ENCODE measurements at regions not wholly inside any gene's neighbourhood (a gene's known extent, or its start where the extent isn't known, plus 50 kb on each side); places are given as distances from the start of the nearest gene placed in this dataset.
A peak's percentile ranks its signal among the peaks of the same experiment; 100 is the strongest.

DNA sequence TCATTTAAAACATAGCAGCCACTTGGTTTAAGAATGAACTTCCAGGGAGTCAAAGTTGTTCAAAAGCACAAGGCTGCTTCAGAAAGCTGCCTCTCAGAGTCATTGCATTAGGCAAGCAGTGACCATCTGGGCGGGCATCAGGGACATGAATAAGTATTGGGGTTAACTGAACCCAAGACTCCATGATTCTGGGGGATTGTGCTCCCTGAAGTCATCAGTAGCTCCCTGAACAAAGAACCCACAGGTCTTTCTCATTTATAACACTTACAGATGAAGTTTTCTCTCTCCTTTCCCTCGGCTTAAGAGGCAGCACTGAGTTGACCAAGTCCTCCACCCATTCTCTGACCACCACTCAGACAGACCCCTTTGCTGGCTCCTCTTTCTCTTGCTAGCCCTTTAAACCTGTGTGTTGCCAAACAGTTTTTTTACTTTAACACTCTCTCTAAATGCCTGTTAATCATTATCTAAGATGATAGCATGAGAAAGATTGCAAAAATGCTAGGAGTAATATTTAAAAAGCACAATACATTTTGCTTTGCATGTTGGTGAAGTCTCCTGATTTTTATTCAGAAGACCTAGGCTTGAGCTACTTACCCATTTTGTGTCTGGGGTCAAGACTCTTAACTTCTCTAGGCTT lies 77.0 kb upstream of the ARHGAP29 start:
- no CpG with 5 or more reads among the region's 2 CpGs for WGBS (ENCODE audit: extremely low coverage, insufficient coverage, insufficient read length)

DNA sequence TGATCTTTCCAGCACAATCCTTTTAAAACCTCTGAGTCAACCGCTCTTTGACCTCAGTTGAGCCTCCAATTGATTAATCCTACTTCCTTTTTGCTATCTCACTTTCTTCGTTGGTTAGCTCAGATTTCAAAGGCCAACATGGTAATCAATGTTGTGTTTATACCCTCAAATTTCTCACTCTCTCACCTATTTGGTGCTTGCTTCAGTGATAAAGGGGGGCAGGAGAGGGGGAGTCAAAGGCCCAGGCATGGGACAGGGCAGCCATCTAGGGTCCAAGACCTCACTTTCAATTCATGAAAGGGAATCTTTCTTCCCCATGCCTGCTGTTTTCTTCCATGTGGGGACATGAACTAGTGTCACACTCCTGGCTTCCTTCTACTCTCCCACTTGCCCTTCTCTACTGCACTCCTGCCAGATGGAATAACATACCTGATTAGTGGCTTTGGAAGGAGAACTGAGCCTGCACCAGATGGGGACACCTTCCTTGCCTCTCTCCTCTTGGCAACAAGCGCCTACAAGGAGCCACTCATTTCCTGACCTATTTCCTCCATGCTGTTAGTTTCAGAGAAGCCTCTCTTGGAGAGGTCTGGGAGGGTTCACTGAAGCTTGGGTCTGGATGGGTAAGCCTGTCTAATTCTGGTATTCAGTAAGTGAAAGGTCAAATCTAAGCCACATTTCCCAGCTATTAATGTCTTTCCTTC lies 73.3 kb upstream of the ARHGAP29 start:
- no CpG with 5 or more reads among the region's 3 CpGs for WGBS (ENCODE audit: extremely low coverage, insufficient coverage, insufficient read length)
- Histone ChIP-seq H2AFZ (ENCODE audit: insufficient read depth, low read length, poor library complexity) (no peak overlapping the region), H4K91ac (ENCODE audit: low read depth, low read length) (no peak overlapping the region), H3K79me2 (ENCODE audit: control insufficient read depth, insufficient read depth, low read length, poor library complexity) (no peaks in the 10 kb centered on the region), H3K18ac (ENCODE audit: low read length) (no peak overlapping the region), H4K8ac (ENCODE audit: low read depth, low read length) (no peak overlapping the region), H2AK5ac (ENCODE audit: low read length) (no peak overlapping the region), H3K4ac (ENCODE audit: low read depth, low read length) (no peak overlapping the region), H3K4me3 (ENCODE audit: low read depth, low read length) (no peak overlapping the region), H2BK5ac (ENCODE audit: low read depth, low read length, poor library complexity) (no peak overlapping the region), H3K14ac (ENCODE audit: low read length) (no peak overlapping the region), H3K27ac (ENCODE audit: low read depth, low read length) (no peak overlapping the region), H3K27me3 (ENCODE audit: insufficient read depth, low read length) (no peaks in the 10 kb centered on the region), H3K79me1 (ENCODE audit: low read length) (no peaks in the 10 kb centered on the region), H2BK12ac (ENCODE audit: low read length) (no peak overlapping the region), H3K4me1 (ENCODE audit: control insufficient read depth in 1 of 2, insufficient read depth in 2 of 2, low read length in 2 of 2) (no peaks in the 10 kb centered on the region), H4K12ac (ENCODE audit: low read depth, low read length) (no peak overlapping the region), H3K36me3 (ENCODE audit: control insufficient read depth in 1 of 2, insufficient read depth in 2 of 2, low read length in 2 of 2) (no peaks in the 10 kb centered on the region), H3K23ac (ENCODE audit: low read length) (no peak overlapping the region), H3K4me2 (ENCODE audit: low read length) (no peak overlapping the region), H3K9ac (ENCODE audit: low read length) (no peak overlapping the region), H3K9me3 (ENCODE audit: insufficient read depth, low read depth, low read length) (no peaks in the 10 kb centered on the region), H2BK120ac (ENCODE audit: insufficient read depth, low read length, poor library complexity) (no peak overlapping the region)
- no peak for DNase-seq

More for the DNA sequence above, 77.0 kb upstream of the ARHGAP29 start:
- H3K23ac ChIP-seq (ENCODE audit: low read length), result no peak overlapping the region
- H4K12ac ChIP-seq (ENCODE audit: low read depth, low read length), result no peak overlapping the region
- no peaks in the 10 kb centered on the region for H3K9me3 ChIP-seq (ENCODE audit: insufficient read depth, low read depth, low read length)
- no peak overlapping the region for H3K18ac ChIP-seq (ENCODE audit: low read length)
- no peak overlapping the region for H4K91ac ChIP-seq (ENCODE audit: low read depth, low read length)
- no peak overlapping the region for H3K9ac ChIP-seq (ENCODE audit: low read length)
- H3K36me3 ChIP-seq (ENCODE audit: control insufficient read depth in 1 of 2, insufficient read depth in 2 of 2, low read length in 2 of 2), result no peaks in the 10 kb centered on the region
- no peak overlapping the region for H3K4ac ChIP-seq (ENCODE audit: low read depth, low read length)
- H3K27me3 ChIP-seq (ENCODE audit: insufficient read depth, low read length), result no peaks in the 10 kb centered on the region
- H3K79me2 ChIP-seq (ENCODE audit: control insufficient read depth, insufficient read depth, low read length, poor library complexity), result no peaks in the 10 kb centered on the region
- no peak overlapping the region for H3K4me3 ChIP-seq (ENCODE audit: low read depth, low read length)
- H3K4me2 ChIP-seq (ENCODE audit: low read length), result no peak overlapping the region
- H4K8ac ChIP-seq (ENCODE audit: low read depth, low read length), result no peak overlapping the region
- H2BK120ac ChIP-seq (ENCODE audit: insufficient read depth, low read length, poor library complexity), result no peak overlapping the region
- no peak for DNase-seq
- H3K4me1 ChIP-seq (ENCODE audit: control insufficient read depth in 1 of 2, insufficient read depth in 2 of 2, low read length in 2 of 2), result peaks cover 0 to 2% of the 10 kb centered on the region in 2 experiments
- H3K14ac ChIP-seq (ENCODE audit: low read length), result no peak overlapping the region
- no peak overlapping the region for H3K27ac ChIP-seq (ENCODE audit: low read depth, low read length)
- H2BK5ac ChIP-seq (ENCODE audit: low read depth, low read length, poor library complexity), result no peak overlapping the region
- no peak overlapping the region for H2BK12ac ChIP-seq (ENCODE audit: low read length)
- H2AK5ac ChIP-seq (ENCODE audit: low read length), result no peak overlapping the region
- no peak overlapping the region for H2AFZ ChIP-seq (ENCODE audit: insufficient read depth, low read length, poor library complexity)
- no peaks in the 10 kb centered on the region for H3K79me1 ChIP-seq (ENCODE audit: low read length)

DNA sequence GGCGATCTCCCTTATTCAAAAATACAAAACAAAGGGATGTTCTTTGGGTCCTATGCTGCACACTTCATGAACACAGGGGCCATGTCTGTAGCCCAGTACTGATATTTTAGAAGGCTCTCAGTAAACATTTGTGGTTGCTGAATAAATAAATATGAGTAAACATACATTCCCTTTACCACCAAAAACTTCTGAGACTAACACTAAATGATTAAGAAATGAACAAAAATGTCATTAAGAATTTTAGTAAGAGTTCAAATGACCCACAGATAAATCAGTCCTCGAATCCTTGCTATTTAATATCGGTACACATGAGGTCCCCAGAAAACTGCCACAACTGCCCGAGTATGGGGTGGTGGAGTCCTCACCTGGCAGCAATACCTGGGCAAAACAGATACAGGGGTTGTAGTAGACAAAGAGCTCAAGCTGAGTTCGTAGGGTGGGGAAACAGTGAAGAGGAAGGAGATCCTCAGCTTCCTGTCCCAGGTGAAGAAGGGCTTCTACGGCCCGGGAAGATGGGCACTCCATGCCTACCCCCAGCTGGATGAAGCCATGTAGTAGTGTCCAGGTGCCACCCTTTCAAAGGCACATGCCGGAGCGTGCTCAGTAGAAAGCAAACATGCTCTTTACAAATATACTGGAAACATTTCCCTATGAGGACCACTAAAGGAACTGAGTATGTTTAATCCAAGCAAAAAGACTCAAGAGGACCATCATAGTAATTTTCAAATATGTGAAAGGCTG lies 72.6 kb upstream of the ARHGAP29 start:
- H2BK12ac ChIP-seq (ENCODE audit: low read length), result peak overlapping the region; percentile 30
- H3K14ac ChIP-seq (ENCODE audit: low read length), result no peak overlapping the region
- H2AFZ ChIP-seq (ENCODE audit: insufficient read depth, low read length, poor library complexity), result no peak overlapping the region

DNA sequence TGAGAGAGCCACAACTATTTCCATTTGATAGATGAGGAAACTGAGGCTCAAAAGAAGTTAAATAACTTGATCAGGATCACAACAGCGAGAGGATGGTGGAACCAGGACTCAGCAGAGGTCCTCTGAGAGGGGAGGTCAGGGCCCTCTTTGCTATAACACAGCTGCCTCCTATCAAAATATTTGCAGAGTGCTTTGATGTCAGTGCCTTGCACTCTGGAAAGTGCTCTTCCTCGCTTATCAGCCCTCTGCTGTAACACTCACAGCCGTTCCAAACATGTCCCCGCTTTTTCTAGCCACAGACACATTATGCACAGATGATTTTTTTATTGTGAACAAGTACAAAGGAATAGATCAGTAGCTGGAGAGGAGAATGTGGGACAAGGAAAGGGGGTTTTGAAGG lies 71.8 kb upstream of the ARHGAP29 start:
- Histone ChIP-seq H3K23ac (ENCODE audit: low read length) (no peak overlapping the region), H3K4me2 (ENCODE audit: low read length) (no peak overlapping the region), H3K14ac (ENCODE audit: low read length) (no peak overlapping the region), H2BK12ac (ENCODE audit: low read length) (no peak overlapping the region), H3K36me3 (ENCODE audit: control insufficient read depth in 1 of 2, insufficient read depth in 2 of 2, low read length in 2 of 2) (no peaks in the 10 kb centered on the region), H3K9ac (ENCODE audit: low read length) (no peak overlapping the region), H2BK5ac (ENCODE audit: low read depth, low read length, poor library complexity) (no peak overlapping the region), H3K4ac (ENCODE audit: low read depth, low read length) (no peak overlapping the region), H2BK120ac (ENCODE audit: insufficient read depth, low read length, poor library complexity) (no peak overlapping the region), H3K4me1 (ENCODE audit: control insufficient read depth in 1 of 2, insufficient read depth in 2 of 2, low read length in 2 of 2) (no peaks in the 10 kb centered on the region), H3K79me2 (ENCODE audit: control insufficient read depth, insufficient read depth, low read length, poor library complexity) (no peaks in the 10 kb centered on the region), H2AK5ac (ENCODE audit: low read length) (no peak overlapping the region), H4K91ac (ENCODE audit: low read depth, low read length) (no peak overlapping the region), H4K12ac (ENCODE audit: low read depth, low read length) (no peak overlapping the region), H4K8ac (ENCODE audit: low read depth, low read length) (no peak overlapping the region), H3K27me3 (ENCODE audit: insufficient read depth, low read length) (no peaks in the 10 kb centered on the region), H3K79me1 (ENCODE audit: low read length) (no peaks in the 10 kb centered on the region), H3K4me3 (ENCODE audit: low read depth, low read length) (no peak overlapping the region), H3K18ac (ENCODE audit: low read length) (no peak overlapping the region), H3K9me3 (ENCODE audit: insufficient read depth, low read depth, low read length) (no peaks in the 10 kb centered on the region), H3K27ac (ENCODE audit: low read depth, low read length) (no peak overlapping the region), H2AFZ (ENCODE audit: insufficient read depth, low read length, poor library complexity) (no peak overlapping the region)
- no peak for DNase-seq
- WGBS (ENCODE audit: extremely low coverage, insufficient coverage, insufficient read length), result no CpG with 5 or more reads among the region's 4 CpGs

More for the DNA sequence above, 72.6 kb upstream of the ARHGAP29 start:
- no peak overlapping the region for H4K91ac ChIP-seq (ENCODE audit: low read depth, low read length)
- no peak overlapping the region for H3K4me3 ChIP-seq (ENCODE audit: low read depth, low read length)
- H2BK5ac ChIP-seq (ENCODE audit: low read depth, low read length, poor library complexity), result no peak overlapping the region
- no peaks in the 10 kb centered on the region for H3K79me2 ChIP-seq (ENCODE audit: control insufficient read depth, insufficient read depth, low read length, poor library complexity)
- H3K79me1 ChIP-seq (ENCODE audit: low read length), result no peaks in the 10 kb centered on the region
- H3K18ac ChIP-seq (ENCODE audit: low read length), result no peak overlapping the region
- H3K9ac ChIP-seq (ENCODE audit: low read length), result no peak overlapping the region
- no peak overlapping the region for H3K23ac ChIP-seq (ENCODE audit: low read length)
- H3K4ac ChIP-seq (ENCODE audit: low read depth, low read length), result no peak overlapping the region
- H3K27ac ChIP-seq (ENCODE audit: low read depth, low read length), result no peak overlapping the region
- H3K27me3 ChIP-seq (ENCODE audit: insufficient read depth, low read length), result no peaks in the 10 kb centered on the region
- H4K12ac ChIP-seq (ENCODE audit: low read depth, low read length), result no peak overlapping the region
- no peak overlapping the region for H3K4me2 ChIP-seq (ENCODE audit: low read length)
- H4K8ac ChIP-seq (ENCODE audit: low read depth, low read length), result no peak overlapping the region
- no peaks in the 10 kb centered on the region for H3K9me3 ChIP-seq (ENCODE audit: insufficient read depth, low read depth, low read length)
- no peak for DNase-seq
- H3K4me1 ChIP-seq (ENCODE audit: control insufficient read depth in 1 of 2, insufficient read depth in 2 of 2, low read length in 2 of 2), result no peaks in the 10 kb centered on the region
- no peak overlapping the region for H2AK5ac ChIP-seq (ENCODE audit: low read length)
- no peak overlapping the region for H2BK120ac ChIP-seq (ENCODE audit: insufficient read depth, low read length, poor library complexity)
- H3K36me3 ChIP-seq (ENCODE audit: control insufficient read depth in 1 of 2, insufficient read depth in 2 of 2, low read length in 2 of 2), result no peaks in the 10 kb centered on the region
- no CpG with 5 or more reads among the region's 9 CpGs for whole genome bisulfite sequencing (ENCODE audit: extremely low coverage, insufficient coverage, insufficient read length)
